ENCODE measurements at regions not wholly inside any gene's neighbourhood (a gene's known extent, or its start where the extent isn't known, plus 50 kb on each side); places are given as distances from the start of the nearest gene placed in this dataset.

DNA sequence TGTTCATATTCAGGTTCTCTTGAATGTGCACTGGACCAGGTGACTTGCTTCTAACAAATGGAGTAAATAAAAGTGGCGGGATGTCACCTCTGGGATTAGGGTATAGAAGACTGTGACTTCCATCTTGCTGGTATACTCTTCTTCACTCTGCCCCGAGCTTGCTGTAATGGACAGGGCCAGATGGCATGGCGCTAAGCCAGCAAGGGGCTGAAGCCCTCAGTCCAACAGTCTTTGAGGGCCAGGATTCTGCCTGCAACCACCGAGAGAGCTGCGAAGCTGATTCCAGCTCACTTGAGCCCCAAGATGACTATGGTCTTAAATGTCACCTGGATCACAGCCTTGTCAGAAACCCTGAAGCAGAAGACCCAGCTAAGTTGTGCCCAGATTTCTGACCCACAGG lies 600.0 kb downstream of the FGF9 start:
- H3K36me3 ChIP-seq (ENCODE audit: insufficient read depth, low read length) = no peaks in the 10 kb centered on the region
- no peak overlapping the region for H3K9ac ChIP-seq (ENCODE audit: low read length)
- H3K4me1 ChIP-seq (ENCODE audit: insufficient read depth, low read length, severe bottlenecking) = no peaks in the 10 kb centered on the region
- no peak overlapping the region for H2AFZ ChIP-seq (ENCODE audit: low read length)
- no peaks in the 10 kb centered on the region for H3K27me3 ChIP-seq (ENCODE audit: insufficient read depth, low read length)
- no peak overlapping the region for H3K27ac ChIP-seq (ENCODE audit: low read depth, low read length, poor library complexity, severe bottlenecking)
- no peak overlapping the region for H3K4me3 ChIP-seq (ENCODE audit: low read depth, low read length, poor library complexity, severe bottlenecking)
- TF ChIP-seq EZH2 (IDR thresholded peaks at IDR 0.05; ENCODE audit: borderline replicate concordance, low read length) = no peak
- TF ChIP-seq, protein P1, sequence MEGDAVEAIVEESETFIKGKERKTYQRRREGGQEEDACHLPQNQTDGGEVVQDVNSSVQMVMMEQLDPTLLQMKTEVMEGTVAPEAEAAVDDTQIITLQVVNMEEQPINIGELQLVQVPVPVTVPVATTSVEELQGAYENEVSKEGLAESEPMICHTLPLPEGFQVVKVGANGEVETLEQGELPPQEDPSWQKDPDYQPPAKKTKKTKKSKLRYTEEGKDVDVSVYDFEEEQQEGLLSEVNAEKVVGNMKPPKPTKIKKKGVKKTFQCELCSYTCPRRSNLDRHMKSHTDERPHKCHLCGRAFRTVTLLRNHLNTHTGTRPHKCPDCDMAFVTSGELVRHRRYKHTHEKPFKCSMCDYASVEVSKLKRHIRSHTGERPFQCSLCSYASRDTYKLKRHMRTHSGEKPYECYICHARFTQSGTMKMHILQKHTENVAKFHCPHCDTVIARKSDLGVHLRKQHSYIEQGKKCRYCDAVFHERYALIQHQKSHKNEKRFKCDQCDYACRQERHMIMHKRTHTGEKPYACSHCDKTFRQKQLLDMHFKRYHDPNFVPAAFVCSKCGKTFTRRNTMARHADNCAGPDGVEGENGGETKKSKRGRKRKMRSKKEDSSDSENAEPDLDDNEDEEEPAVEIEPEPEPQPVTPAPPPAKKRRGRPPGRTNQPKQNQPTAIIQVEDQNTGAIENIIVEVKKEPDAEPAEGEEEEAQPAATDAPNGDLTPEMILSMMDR (IDR thresholded peaks at IDR 0.05; ENCODE audit: low read length) = no peak
- no peaks in the 10 kb centered on the region for H3K9me3 ChIP-seq (ENCODE audit: low read length)
- no peaks in the 10 kb centered on the region for H3K79me2 ChIP-seq (ENCODE audit: insufficient read depth, low read length)
- H4K20me1 ChIP-seq (ENCODE audit: insufficient read depth, low read length) = no peaks in the 10 kb centered on the region
- no peak overlapping the region for H3K4me2 ChIP-seq (ENCODE audit: low read length)
- no peaks in the 10 kb centered on the region for H3K9me2 ChIP-seq (ENCODE audit: low read depth, low read length)
- H3F3A ChIP-seq (ENCODE audit: insufficient read depth, low read length) = no peaks in the 10 kb centered on the region

GRCh38 chr13:22271903-22272302 lies 601.0 kb downstream of the FGF9 start:
- Histone ChIP-seq H3K9me3 (ENCODE audit: low read length) (no peaks in the 10 kb centered on the region), H3F3A (ENCODE audit: insufficient read depth, low read length) (no peaks in the 10 kb centered on the region), H3K9ac (ENCODE audit: low read length) (no peak overlapping the region), H3K27me3 (ENCODE audit: insufficient read depth, low read length) (no peaks in the 10 kb centered on the region), H2AFZ (ENCODE audit: low read length) (no peak overlapping the region), H3K4me3 (ENCODE audit: low read depth, low read length, poor library complexity, severe bottlenecking) (no peak overlapping the region), H3K79me2 (ENCODE audit: insufficient read depth, low read length) (no peaks in the 10 kb centered on the region), H3K4me1 (ENCODE audit: insufficient read depth, low read length, severe bottlenecking) (no peaks in the 10 kb centered on the region), H3K27ac (ENCODE audit: low read depth, low read length, poor library complexity, severe bottlenecking) (no peak overlapping the region), H3K9me2 (ENCODE audit: low read depth, low read length) (no peaks in the 10 kb centered on the region), H4K20me1 (ENCODE audit: insufficient read depth, low read length) (no peaks in the 10 kb centered on the region), H3K36me3 (ENCODE audit: insufficient read depth, low read length) (no peaks in the 10 kb centered on the region), H3K4me2 (ENCODE audit: low read length) (no peak overlapping the region)
- TF ChIP-seq EZH2 (IDR thresholded peaks at IDR 0.05; ENCODE audit: borderline replicate concordance, low read length) = no peak
- TF ChIP-seq, protein P1 (IDR thresholded peaks at IDR 0.05; ENCODE audit: low read length) = no peak

DNA sequence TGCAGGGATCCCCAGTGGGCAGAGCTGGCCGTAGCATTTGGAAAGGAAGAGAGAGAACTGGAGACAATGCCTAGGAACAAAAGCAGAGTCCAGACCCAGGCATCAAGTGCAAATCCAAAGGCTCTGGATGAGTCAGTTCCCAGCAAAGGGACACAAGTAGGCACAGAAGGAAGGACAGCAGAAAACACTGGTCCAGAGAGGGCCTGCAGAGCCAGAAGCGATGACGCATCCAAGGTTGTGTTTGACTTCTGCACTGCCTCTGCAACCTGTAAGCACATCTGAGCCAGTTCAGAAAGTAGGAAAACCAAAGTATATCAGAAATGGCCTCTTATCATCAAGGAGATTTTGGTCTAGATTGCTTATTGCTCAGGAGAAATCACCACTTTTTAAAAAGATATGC lies 604.5 kb downstream of the FGF9 start:
- Histone ChIP-seq H3F3A (ENCODE audit: insufficient read depth, low read length) (no peaks in the 10 kb centered on the region), H3K4me1 (ENCODE audit: insufficient read depth, low read length, severe bottlenecking) (no peaks in the 10 kb centered on the region), H3K4me3 (ENCODE audit: low read depth, low read length, poor library complexity, severe bottlenecking) (no peak overlapping the region), H4K20me1 (ENCODE audit: insufficient read depth, low read length) (no peaks in the 10 kb centered on the region), H3K27ac (ENCODE audit: low read depth, low read length, poor library complexity, severe bottlenecking) (no peak overlapping the region), H3K9me2 (ENCODE audit: low read depth, low read length) (no peaks in the 10 kb centered on the region), H3K27me3 (ENCODE audit: insufficient read depth, low read length) (no peaks in the 10 kb centered on the region), H3K4me2 (ENCODE audit: low read length) (no peak overlapping the region), H3K36me3 (ENCODE audit: insufficient read depth, low read length) (no peaks in the 10 kb centered on the region), H3K9ac (ENCODE audit: low read length) (no peak overlapping the region), H2AFZ (ENCODE audit: low read length) (no peak overlapping the region), H3K9me3 (ENCODE audit: low read length) (no peaks in the 10 kb centered on the region), H3K79me2 (ENCODE audit: insufficient read depth, low read length) (no peaks in the 10 kb centered on the region)
- TF ChIP-seq EZH2 (IDR thresholded peaks at IDR 0.05; ENCODE audit: borderline replicate concordance, low read length) = no peak
- TF ChIP-seq, protein P1 (IDR thresholded peaks at IDR 0.05; ENCODE audit: low read length) = no peak
